Left renal pelvis (tissue), 4 donors: ENCODE measurements at regions not wholly inside any gene's neighbourhood (a gene's known extent, or its start where the extent isn't known, plus 50 kb on each side); places are given as distances from the start of the nearest gene placed in this dataset.

Experiments
- DNase-seq, 4 donors: peaks; one replicate each; pipeline ENCODE4 v3.0.0-alpha.2; 2013; ENCODE audit warnings: low read depth in 4 of 4, low spot score in 3 of 4

GRCh38 chr15:89421219-89421618 is 75.2 kb downstream of the RHCG start:
- DNase-seq, result no peak

GRCh38 chr15:89419370-89419984 is 76.9 kb downstream of the RHCG start:
- peak; percentile 23 to 60 (median 51) for DNase-seq

GRCh38 chr15:89417206-89417725 is 79.1 kb downstream of the RHCG start:
- DNase-seq, result no peak

GRCh38 chr15:89416339-89417183 is 79.8 kb downstream of the RHCG start:
- peak in 2 of 4 donors; percentile 27 to 31 for DNase-seq

DNA sequence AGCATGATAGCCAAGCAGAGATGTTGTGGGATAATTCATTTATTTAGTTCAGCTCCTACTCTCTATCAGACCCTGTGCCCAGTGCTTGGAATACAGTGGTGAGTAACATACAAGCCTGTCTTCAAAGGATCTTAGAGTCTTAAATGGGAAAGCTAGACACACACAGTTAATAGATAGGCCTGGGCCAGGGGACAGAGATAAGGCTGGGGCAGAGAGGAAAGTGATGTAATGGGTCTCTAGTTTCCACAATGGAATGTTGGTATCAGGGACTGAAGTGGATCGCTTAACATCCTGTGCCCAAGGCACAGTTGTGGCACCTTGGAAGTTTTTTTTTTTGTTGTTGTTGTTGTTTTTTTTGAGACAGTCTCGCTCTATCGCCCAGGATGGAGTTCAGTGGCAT is 79.9 kb upstream of the POLG start:
- no peak for DNase-seq

- no peak for DNase-seq
Observed at GRCh38 chr15:89413877-89414276, 79.3 kb upstream of the POLG start.

DNA sequence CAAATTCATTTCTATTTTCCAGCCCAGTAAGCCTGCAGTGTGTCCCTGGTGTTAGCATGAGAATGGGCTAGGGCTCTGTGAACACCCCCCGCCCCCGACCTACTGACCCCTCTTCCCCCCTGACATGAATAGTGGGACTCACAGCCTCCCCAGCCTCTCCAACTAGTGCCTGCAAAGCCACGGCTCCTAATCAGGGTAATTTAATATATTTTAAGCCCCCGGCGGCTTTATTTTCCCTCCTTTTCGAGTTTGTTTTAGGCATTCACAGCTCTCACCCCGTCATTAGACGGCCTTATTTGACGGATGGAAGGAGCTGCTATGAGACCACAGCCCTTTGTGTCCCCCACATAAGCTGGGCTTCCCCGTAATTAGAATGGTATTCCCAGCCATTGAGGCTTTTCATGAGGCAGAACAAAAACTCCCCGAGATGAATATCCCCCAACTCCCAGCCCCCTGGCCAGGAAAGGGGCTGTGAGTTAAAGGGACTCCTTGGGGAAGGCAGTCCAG is 78.3 kb upstream of the POLG start:
- no peak for DNase-seq

DNA sequence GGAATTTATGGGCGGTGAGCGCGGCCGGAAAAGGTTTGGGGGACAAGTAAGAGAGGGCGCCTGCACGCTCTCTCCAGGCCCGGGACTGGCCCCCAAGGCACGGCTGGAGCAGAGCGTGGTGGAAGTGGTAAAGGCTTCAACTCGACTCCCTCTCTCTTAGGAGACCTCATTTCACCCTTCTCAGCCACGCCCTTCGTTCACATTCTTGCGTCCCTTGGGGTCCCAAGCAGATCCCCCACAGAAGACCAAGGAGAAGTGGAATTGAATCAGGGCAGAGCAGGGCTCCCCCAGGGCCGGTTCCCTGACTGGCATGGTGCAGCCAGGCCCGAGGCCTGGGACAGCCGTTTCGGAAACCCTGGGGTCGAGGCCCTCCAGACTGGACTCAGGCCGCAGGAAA is 75.4 kb upstream of the POLG start:
- DNase-seq, result no peak

DNA sequence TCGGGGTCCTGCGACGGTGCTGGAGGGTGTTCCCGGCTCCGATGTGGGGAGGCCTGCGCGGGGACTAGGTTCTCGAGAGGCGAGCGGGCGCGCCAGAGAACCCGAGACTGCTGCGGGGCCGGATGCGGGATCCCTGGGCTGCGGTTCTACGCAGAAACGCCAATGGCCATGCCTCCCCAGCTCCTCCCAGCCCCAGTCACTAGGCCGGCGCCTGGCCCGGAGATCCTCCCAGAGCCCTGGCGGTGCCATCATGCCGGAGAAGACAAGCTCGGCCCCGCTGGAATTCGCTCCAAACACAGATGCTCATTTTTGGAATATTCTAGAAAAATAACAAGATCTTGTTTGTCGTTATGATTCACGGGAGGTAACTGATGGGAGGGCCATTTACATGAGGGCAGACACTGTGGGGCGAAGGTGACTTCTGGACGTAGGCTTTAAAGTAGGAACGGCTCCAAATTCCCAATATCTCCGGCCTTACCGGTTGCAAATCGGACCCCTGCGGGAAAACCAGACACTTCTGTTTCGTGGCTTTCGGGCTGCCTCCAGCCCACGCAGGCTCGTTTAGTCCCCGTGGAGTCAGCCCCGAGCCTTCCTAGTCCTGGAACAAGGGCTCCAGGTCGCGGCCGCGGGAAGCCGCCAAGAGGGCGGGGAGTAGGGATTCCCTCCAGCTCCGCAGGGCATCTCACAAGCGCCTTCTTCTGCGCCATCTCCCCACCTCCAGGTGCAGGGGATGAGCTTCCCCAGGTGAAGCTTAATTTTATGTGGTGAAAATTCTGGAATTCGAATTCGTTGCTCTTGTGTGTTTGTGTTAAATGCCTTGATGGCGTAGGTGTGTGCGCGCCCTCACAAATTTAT is 74.8 kb upstream of the POLG start:
- DNase-seq, result no peak

GRCh38 chr15:89408372-89409183 is 74.0 kb upstream of the POLG start:
- DNase-seq, result no peak

DNA sequence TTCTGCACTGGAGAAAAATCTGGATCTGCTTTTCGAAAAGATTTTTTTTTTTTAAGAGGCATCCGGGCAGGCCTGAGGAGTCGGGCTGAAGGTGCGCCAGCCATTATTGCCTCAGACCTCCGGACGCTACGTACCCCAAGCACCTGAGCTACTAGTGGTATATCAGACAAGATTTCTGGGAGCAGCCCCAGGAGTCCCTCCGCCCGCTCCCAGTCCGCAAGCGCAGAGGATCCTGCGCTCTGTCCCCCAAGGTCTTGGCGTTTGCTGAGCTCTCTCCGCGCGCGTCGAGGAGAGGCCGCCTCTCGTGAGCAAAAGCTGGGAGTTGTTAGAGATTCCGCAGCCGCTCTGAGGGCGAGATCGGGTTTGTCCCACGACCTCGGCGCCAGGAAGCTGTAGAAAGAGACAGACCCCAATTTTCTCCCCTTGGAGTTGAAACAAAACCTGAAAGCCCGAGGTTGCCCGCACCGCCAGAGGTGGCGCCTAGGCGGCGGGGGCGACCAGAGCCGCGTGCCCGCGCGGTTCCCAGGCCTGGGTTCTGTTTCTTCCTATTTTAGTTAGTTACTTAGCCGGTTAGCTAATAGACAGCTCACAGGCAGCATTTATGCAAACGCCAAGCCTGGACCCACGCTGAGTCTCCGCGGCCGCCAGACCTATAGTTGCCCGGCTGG is 72.5 kb upstream of the POLG start:
- DNase-seq, result no peak

GRCh38 chr15:89406218-89406939 is 71.8 kb upstream of the POLG start:
- DNase-seq, result no peak

GRCh38 chr15:89405494-89405893 is 70.9 kb upstream of the POLG start:
- no peak for DNase-seq

GRCh38 chr15:89404023-89404422 is 69.4 kb upstream of the POLG start:
- no peak for DNase-seq

- DNase-seq, result no peak
Observed at GRCh38 chr15:89402518-89402805, 67.8 kb upstream of the POLG start.

DNA sequence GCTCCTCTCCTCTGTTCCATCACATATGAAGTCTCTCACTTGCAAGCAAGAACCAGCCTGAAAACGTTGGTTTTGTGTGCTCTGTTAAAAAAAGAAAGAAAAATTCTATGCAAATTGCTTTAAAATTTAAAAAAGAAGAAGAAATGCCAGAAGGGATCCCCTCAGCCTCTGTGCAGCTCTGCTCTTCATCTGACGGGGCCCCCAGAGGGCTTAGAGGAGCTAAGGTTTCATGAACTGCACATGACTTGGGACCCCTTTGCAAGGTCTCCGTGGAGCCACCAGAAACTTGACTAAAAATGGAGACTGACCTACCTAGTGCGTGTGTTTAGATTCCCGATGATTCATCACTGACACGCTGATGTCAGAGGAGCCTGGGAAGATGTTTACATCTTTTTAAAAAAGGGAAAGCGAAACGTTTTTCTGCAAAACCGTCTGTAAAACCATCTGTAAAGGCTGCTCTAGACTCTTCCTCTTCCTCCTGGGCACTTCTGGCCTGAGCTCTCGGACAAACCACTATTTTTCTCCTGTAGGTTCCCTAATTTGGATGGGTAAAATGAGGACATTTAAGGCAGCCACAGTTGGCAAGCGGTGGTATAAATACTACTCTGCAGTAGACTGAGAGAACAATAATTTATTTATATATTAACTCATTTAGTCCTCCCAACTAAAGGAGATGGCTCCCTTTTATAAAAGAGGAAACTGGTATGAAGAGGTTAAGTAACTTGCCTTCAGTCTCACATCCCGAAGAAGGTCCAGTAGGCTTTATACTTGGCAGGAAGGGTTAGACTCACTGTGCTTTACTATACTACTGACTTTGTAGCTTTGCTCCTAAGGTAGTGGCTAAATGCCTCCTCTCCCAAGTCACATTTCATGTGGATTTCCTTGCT is 67.2 kb upstream of the POLG start:
- no peak for DNase-seq

DNA sequence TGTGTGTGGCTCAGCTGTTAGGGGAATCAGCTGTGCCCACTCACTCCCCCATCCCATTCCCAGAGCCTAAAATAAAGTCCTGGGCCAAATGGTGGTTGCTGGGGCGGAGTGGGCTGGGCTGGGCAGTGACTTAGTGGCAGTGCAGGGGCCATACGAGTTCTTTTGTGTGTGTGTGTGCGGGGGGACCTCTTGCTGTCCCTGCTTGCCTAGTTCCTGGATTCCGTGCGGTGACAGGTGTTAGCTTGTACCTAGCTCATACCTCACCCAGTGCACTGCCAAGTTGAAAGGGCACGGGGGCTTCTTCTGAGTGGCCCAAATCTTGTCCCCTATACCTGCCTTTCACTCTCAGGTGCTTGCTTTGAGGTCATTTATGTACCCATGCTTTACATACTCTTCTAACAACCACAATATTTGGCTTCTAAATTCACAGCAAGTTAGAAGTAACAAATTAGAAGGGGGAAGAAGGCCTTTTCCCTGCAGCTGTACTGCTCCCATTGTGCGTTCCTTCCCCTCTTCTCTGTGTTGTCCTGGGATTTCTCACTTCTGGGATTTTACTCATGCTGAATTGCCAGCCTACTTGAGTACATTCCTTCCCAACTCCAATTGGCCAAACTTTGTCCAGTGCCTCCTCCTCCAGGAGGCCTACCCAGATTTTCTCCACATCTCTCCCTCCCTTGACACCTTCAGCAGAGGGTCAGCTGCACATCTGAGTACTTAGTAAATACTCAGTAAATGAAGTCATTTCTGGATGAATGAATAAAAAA is 66.3 kb upstream of the POLG start:
- DNase-seq, result no peak
